H9 (cell line): ENCODE measurements at regions not wholly inside any gene's neighbourhood (a gene's known extent, or its start where the extent isn't known, plus 50 kb on each side); places are given as distances from the start of the nearest gene placed in this dataset.

ENCODE experiments used
- DNase-seq: peaks from one replicate; pipeline ENCODE4 v3.0.0-alpha.2; 2017
- H2AFZ ChIP-seq: one replicate; pipeline ENCODE4 v1.6.1; 2013; ENCODE audit warnings: mild to moderate bottlenecking, low read length, control low read depth, moderate library complexity
- H2AK5ac ChIP-seq: 2 replicates; pipeline ENCODE4 v1.6.1; 2013; ENCODE audit warnings: low read length, control low read depth, mixed read lengths; ENCODE audit not compliant: insufficient read length
- H2BK120ac ChIP-seq: one replicate; pipeline ENCODE4 v1.6.1; 2013; ENCODE audit warnings: low read depth, mild to moderate bottlenecking, low read length, control low read depth, inconsistent platforms; ENCODE audit not compliant: poor library complexity, severe bottlenecking
- H2BK12ac ChIP-seq: 2 replicates; pipeline ENCODE4 v1.6.1; 2013; ENCODE audit warnings: low read length, control low read depth, mixed read lengths, low read depth; ENCODE audit not compliant: insufficient read length
- H2BK15ac ChIP-seq: 2 replicates; pipeline ENCODE4 v1.6.1; 2013; ENCODE audit warnings: low read depth, low read length, control low read depth
- H2BK20ac ChIP-seq: one replicate; pipeline ENCODE4 v1.6.1; 2013; ENCODE audit warnings: low read depth, mild to moderate bottlenecking, low read length, control low read depth, inconsistent platforms; ENCODE audit not compliant: poor library complexity, severe bottlenecking
- H2BK5ac ChIP-seq: 2 replicates; pipeline ENCODE4 v1.6.1; 2013; ENCODE audit warnings: low read length, control low read depth, mixed read lengths; ENCODE audit not compliant: insufficient read length
- H3K14ac ChIP-seq: 2 replicates; pipeline ENCODE4 v1.6.1; 2013; ENCODE audit warnings: low read length, control low read depth; ENCODE audit not compliant: insufficient read depth
- H3K18ac ChIP-seq: 2 replicates; pipeline ENCODE4 v1.6.1; 2013; ENCODE audit warnings: low read depth, mild to moderate bottlenecking, mixed read lengths, low read length, control low read depth; ENCODE audit not compliant: insufficient read length
- H3K23ac ChIP-seq: 2 replicates; pipeline ENCODE4 v1.6.1; 2013; ENCODE audit warnings: low read length, control low read depth, mixed read lengths, low read depth; ENCODE audit not compliant: insufficient read length
- H3K23me2 ChIP-seq: 2 replicates; pipeline ENCODE4 v1.6.1; 2013; ENCODE audit warnings: low read depth, mild to moderate bottlenecking, mixed read lengths, low read length, control low read depth; ENCODE audit not compliant: insufficient read length, poor library complexity, severe bottlenecking
- H3K27ac ChIP-seq: 2 replicates; pipeline ENCODE4 v1.5.1; 2013; ENCODE audit warnings: low read length, control low read depth, mixed read lengths, low read depth; ENCODE audit not compliant: insufficient read length
- H3K27me3 ChIP-seq: 2 replicates; pipeline ENCODE4 v1.6.1; 2013; ENCODE audit warnings: low read length, control low read depth, inconsistent platforms; ENCODE audit not compliant: insufficient read depth
- H3K4ac ChIP-seq: 2 replicates; pipeline ENCODE4 v1.6.1; 2013; ENCODE audit warnings: low read depth, mild to moderate bottlenecking, control low read depth, inconsistent platforms, low read length, moderate library complexity
- H3K4me1 ChIP-seq: 2 replicates; pipeline ENCODE4 v1.6.1; 2013; ENCODE audit warnings: low read length, control low read depth, inconsistent platforms; ENCODE audit not compliant: insufficient read depth
- H3K4me2 ChIP-seq: 2 replicates; pipeline ENCODE4 v1.6.1; 2013; ENCODE audit warnings: low read length, control low read depth, mixed read lengths; ENCODE audit not compliant: insufficient read length, insufficient read depth
- H3K56ac ChIP-seq: 2 replicates; pipeline ENCODE4 v1.6.1; 2013; ENCODE audit warnings: low read depth, mild to moderate bottlenecking, mixed read lengths, low read length, control low read depth; ENCODE audit not compliant: insufficient read length
- H3K79me1 ChIP-seq: 2 replicates; pipeline ENCODE4 v1.6.1; 2013; ENCODE audit warnings: low read depth, mild to moderate bottlenecking, moderate library complexity, low read length, control low read depth, inconsistent platforms; ENCODE audit not compliant: insufficient read depth, poor library complexity, severe bottlenecking
- H3K79me2 ChIP-seq: 2 replicates; pipeline ENCODE4 v1.6.1; 2013; ENCODE audit warnings: low read length, control low read depth, inconsistent platforms; ENCODE audit not compliant: insufficient read depth
- H3K9ac ChIP-seq: 2 replicates; pipeline ENCODE4 v1.6.1; 2013; ENCODE audit warnings: low read length, control low read depth, mixed read lengths; ENCODE audit not compliant: insufficient read length; ENCODE audit errors: extremely low read depth
- H3K9me3 ChIP-seq: one replicate; pipeline ENCODE4 v1.6.1; 2013; ENCODE audit warnings: low read depth, low read length, inconsistent platforms; ENCODE audit not compliant: control insufficient read depth
- H3T11ph ChIP-seq: one replicate; pipeline ENCODE4 v1.6.1; 2013; ENCODE audit warnings: mild to moderate bottlenecking, low read length, control low read depth, inconsistent platforms
- H4K20me1 ChIP-seq: one replicate; pipeline ENCODE4 v1.6.1; 2013; ENCODE audit not compliant: control insufficient read depth, insufficient read length, insufficient read depth
- H4K5ac ChIP-seq: 2 replicates; pipeline ENCODE4 v1.6.1; 2013; ENCODE audit warnings: low read depth, mild to moderate bottlenecking, mixed read lengths, low read length, control low read depth; ENCODE audit not compliant: insufficient read length
- H4K8ac ChIP-seq: replicated peaks from 2 replicates; pipeline ENCODE4 v1.6.1; 2013; ENCODE audit warnings: low read length, control low read depth, mixed read lengths, low read depth; ENCODE audit not compliant: insufficient read length
- H4K91ac ChIP-seq: 2 replicates; pipeline ENCODE4 v1.6.1; 2013; ENCODE audit warnings: low read depth, mild to moderate bottlenecking, moderate library complexity, mixed read lengths, low read length, control low read depth; ENCODE audit not compliant: insufficient read length
- H3K27ac Mint-ChIP-seq, 3 experiments: 2 replicates in 2 of 3; 3 replicates in 1 of 3; pipeline ENCODE4 v1.8.0; 2020 to 2021; ENCODE audit warnings: mixed read lengths in 3 of 3, mild to moderate bottlenecking in 1 of 3, moderate library complexity in 1 of 3
- H3K27me3 Mint-ChIP-seq: 2 replicates; pipeline ENCODE4 v1.8.0; 2021; ENCODE audit warnings: low read depth, mild to moderate bottlenecking, moderate library complexity, mixed read lengths
- H3K36me3 Mint-ChIP-seq, 3 experiments: 2 replicates in 2 of 3; 3 replicates in 1 of 3; pipeline ENCODE4 v1.8.0; 2020 to 2021; ENCODE audit warnings: low read depth in 3 of 3, mixed read lengths in 3 of 3; ENCODE audit not compliant: insufficient read depth in 1 of 3
- H3K4me1 Mint-ChIP-seq, 2 experiments: 2 replicates each; pipeline ENCODE4 v1.8.0; 2020; ENCODE audit warnings: mixed read lengths in 2 of 2
- H3K4me3 Mint-ChIP-seq, 2 experiments: 2 replicates in 1 of 2; 3 replicates in 1 of 2; pipeline ENCODE4 v1.8.0; 2020 to 2021; ENCODE audit warnings: mild to moderate bottlenecking in 2 of 2, mixed read lengths in 2 of 2, moderate library complexity in 1 of 2
- H3K9me3 Mint-ChIP-seq, 2 experiments: 2 replicates in 1 of 2; 3 replicates in 1 of 2; pipeline ENCODE4 v1.8.0; 2020; ENCODE audit warnings: mild to moderate bottlenecking in 2 of 2, mixed read lengths in 2 of 2, moderate library complexity in 1 of 2
- CTCF ChIP-seq: fragments of 200-600 bp; sonication (generic); conservative IDR thresholded peaks from 3 replicates; pipeline ENCODE4 v1.8.0; 2021; ENCODE audit warnings: antibody characterized with exemption, mild to moderate bottlenecking
- WGBS: extraction: QIAGEN DNeasy Blood & Tissue Kit; methylation state at CpG from one replicate; pipeline ENCODE4 v1.1.7; 2013; ENCODE audit warnings: missing lambda C conversion rate, low lambda C conversion rate, mixed read lengths; ENCODE audit not compliant: insufficient read length; ENCODE audit errors: extremely low coverage; 5-methylcytosine and 5-hydroxymethylcytosine counted together

GRCh38 chr9:12640016-12640587 is 53.1 kb upstream of the TYRP1 start:
- no peaks in the 10 kb centered on the region for H3K79me1 ChIP-seq

More at GRCh38 chr9:12640016-12640587, 53.1 kb upstream of the TYRP1 start:
- no peaks in the 10 kb centered on the region for H3K27me3 ChIP-seq
- H3K4me1 Mint-ChIP-seq = peaks cover 0 to 2% of the 10 kb centered on the region in 2 experiments; a peak in 1 of 4 replicates
- H3K27me3 Mint-ChIP-seq = no peaks in the 10 kb centered on the region
- H4K20me1 ChIP-seq = no peaks in the 10 kb centered on the region
- H2BK15ac ChIP-seq = no peak overlapping the region
- H2BK12ac ChIP-seq = no peak overlapping the region
- H3K56ac ChIP-seq = no peak overlapping the region
- H2BK5ac ChIP-seq = no peak overlapping the region
- no peaks in the 10 kb centered on the region for H3K23me2 ChIP-seq
- H3K9ac ChIP-seq = no peak overlapping the region
- H3K9me3 Mint-ChIP-seq = no peaks in the 10 kb centered on the region
- H4K91ac ChIP-seq = no peak overlapping the region
- no peak overlapping the region for H3K27ac Mint-ChIP-seq
- no peak overlapping the region for H3K4ac ChIP-seq
- WGBS = no CpG with 5 or more reads among the region's 3 CpGs
- H3K23ac ChIP-seq = no peak overlapping the region
- no peak for DNase-seq
- H3K27ac ChIP-seq = no peak overlapping the region
- H4K5ac ChIP-seq = no peak overlapping the region
- H2AK5ac ChIP-seq = no peak overlapping the region
- H3K14ac ChIP-seq = no peak overlapping the region
- peak; percentile 75 for TF ChIP-seq CTCF
- H4K8ac ChIP-seq = no peak overlapping the region
- H3K4me2 ChIP-seq = no peak overlapping the region
- no peak overlapping the region for H3K18ac ChIP-seq
- H3K4me1 ChIP-seq = no peaks in the 10 kb centered on the region
- H2BK120ac ChIP-seq = no peak overlapping the region
- H3K4me3 Mint-ChIP-seq = no peak overlapping the region
- H3K79me2 ChIP-seq = no peaks in the 10 kb centered on the region
- H2AFZ ChIP-seq = no peak overlapping the region
- H2BK20ac ChIP-seq = no peak overlapping the region
- no peak overlapping the region for H3T11ph ChIP-seq
- H3K9me3 ChIP-seq = no peaks in the 10 kb centered on the region
- no peaks in the 10 kb centered on the region for H3K36me3 Mint-ChIP-seq
